ENCODE measurements at regions not wholly inside any gene's neighbourhood (a gene's known extent, or its start where the extent isn't known, plus 50 kb on each side); places are given as distances from the start of the nearest gene placed in this dataset.
A peak's percentile ranks its signal among the peaks of the same experiment; 100 is the strongest.
"Not testable (repeated sequence)": the region's sequence is repeated elsewhere in the genome, so short reads cannot be mapped to it uniquely, and the experiment has no call there.

DNA sequence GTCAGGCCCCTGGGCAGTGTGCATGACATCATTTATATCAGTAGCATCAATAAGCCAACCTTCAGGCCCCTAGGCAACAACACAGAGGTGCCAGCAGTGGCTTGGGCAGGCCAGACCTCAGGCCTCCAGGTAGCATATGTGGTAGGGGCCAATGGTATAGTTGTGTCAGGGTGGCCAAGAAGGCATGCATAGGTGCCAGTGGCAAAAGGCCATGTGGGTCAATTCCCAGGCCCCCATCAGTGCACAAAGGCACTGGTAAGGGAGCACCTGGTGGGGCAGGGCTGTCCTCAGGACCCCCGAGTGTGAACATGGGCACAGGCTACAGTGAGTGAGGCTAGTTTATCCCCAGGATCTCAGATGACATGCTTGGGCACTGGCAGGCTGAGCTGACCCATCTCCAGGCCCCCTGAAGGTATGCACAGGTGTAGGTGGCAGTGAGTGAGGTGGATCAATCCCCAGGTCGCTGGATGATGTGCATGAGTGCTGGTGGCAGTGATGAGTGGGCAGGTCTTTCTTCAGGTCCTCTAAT is 244.1 kb upstream of the ZNF385D start:
- DNase-seq, result no peak

DNA sequence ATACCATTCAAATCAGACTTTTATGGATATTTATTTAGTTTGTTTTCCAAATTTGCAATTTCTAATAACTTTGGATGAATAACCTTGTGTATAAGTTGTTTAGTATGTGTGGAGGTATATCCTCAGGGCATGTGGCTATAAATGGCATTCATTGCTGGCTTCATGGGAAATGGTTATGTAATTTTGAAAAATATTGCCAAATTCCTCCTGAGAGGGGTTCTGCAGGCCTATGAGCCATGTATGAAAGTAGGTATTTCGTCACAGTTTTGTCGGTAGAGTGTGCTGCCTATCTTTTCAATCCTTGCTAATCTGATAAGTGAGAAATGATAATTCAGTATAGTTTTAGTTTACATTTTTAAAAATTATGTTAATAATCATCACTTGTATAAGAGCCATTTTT is 256.4 kb upstream of the ZNF385D start:
- DNase-seq, result no peak

DNA sequence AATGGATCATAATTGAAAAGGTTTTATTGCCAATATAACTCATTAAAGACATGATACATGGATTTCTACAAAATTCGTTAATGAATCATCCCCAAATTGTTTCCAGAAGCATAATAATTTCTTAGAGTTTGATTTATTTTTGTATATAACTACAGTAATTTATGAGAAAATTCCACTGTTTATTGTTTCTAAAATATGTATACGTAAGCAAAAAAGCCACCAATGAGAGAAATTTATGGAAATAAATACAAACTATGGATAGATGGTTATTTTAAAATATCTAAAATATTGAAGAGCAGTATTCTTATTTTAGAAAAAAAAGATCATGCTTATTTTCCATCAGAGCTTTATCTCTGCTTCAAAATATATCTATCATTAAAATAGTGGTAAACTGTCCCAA is 260.0 kb upstream of the ZNF385D start:
- no peak for DNase-seq

DNA sequence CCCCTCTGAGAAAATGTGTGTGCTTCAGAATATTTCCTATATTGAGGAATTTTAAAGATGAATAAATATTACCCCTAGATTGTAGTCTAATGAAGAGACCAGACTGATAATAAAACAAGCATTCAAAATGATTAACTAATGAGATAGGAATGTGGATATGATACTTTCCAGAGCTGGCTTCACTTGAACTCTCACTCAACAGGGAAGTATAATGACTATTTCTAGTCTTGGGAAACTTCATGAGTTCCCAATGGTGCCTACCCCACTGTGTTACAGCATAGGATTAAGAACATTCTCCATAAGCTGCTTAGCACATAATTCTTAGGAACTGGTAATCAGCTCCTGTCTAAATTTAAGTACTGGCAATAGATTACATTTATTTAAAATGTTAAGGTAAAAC is 261.5 kb upstream of the ZNF385D start:
- DNase-seq, result no peak

DNA sequence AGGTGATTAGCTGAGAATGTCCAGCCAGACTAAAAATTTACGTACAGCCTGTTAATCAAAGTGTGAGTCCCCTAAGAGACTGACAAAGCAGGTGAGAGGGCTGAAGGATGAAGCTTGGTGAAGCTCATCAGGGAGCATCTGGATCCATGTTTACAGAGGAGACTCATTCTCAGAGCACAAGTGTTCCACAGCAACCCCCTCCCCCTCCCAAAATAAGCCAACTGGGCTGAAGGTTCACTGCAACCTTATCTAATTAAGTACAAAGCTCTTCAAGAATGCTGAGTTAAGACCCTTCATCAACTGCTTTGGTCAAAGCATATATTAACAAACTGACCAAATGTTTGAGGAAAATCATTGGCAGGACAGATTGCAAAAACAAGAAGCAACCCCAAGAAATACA is 262.6 kb upstream of the ZNF385D start:
- no peak for DNase-seq

DNA sequence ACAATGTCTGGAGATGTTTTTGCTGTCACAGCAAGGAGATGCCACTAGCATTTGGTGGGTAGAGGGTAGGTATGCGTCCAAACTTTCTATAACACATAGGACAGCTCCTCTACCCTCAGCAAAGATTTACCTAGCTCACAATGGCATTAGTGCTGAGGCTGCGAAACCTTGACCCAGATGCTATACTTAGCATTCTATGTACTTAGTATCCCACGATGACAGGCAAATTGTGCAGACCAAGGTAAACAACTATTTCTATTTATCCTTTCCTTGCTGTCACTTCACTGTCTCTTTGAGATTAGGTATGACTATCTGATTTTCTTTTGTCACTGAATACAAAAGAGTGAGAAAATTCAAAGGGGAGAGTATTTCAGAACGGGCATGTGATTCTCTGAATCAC is 265.2 kb upstream of the ZNF385D start:
- no peak for DNase-seq

DNA sequence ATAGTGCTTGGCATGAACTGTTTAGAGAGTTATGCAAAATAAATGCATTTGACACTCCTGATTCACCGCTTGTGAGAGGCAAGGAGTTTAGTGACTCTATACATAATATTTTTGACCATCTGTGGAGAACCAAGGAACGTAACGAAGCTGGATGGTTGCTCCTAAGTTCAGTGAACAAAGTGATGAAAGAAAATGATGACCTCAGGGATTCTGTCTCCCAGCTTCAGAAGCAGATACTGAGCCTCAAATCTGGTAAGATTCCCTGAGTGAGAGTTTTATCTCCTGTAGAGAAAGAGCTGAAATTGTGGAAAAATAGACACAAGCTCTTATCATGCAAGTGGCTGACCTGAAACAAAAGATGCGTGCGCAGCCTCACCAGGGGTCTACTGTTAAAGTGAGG is 273.6 kb upstream of the ZNF385D start:
- not testable (repeated sequence) for DNase-seq

DNA sequence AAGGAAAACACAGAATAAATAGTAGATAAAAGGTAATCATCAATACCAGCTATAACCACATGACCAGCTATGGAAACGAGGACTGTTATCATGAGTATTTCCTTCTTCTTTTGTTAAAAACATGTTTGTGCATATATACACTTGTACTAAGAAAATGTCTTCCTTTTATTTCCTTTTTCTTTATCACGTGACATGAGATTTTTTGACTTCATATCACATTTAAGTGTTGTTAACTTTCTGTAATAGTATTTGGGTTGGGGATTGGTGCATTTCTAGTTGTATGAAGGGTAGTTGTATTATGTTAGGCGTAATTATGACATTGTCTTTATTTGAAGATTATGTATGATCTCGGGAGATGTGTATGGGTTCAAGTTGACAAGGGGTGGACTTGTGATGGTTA is 278.5 kb upstream of the ZNF385D start:
- no peak for DNase-seq

DNA sequence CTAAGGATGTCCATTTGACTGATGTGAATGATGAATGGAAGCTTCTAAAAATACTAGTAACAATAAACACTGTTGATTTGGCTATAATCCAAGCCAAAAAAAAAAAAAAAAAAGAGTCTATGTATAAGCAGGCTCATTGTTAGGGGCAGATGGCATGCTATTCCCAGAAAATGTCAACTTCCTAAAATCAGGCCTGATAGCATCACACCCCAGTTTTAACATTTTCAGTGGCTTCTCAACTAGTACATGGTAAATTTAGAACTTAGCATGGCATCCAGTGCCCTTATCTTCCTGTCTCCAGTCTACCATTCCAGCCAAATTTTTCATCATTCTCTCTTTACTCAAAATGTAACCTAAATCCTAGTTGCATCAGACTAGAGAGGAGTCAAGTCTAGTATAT is 288.2 kb upstream of the ZNF385D start:
- DNase-seq, result no peak

DNA sequence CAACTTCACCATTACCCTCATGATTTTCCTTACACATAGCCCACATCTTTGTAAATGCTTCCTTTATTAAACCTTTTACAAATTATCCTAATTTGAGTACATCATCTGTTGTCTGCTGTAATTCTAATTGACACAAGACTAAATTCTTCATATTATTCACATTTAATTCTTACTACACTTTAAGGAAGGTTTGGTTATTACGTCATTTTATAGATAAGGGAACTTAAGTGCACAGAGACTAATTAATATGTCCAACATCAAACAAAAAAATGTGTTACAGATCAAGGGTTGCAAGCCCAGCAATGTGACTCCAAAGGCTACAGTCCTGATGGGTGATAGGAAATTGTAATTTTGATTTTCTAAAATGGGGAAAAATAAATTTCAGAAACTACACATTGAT is 289.1 kb upstream of the ZNF385D start:
- no peak for DNase-seq

DNA sequence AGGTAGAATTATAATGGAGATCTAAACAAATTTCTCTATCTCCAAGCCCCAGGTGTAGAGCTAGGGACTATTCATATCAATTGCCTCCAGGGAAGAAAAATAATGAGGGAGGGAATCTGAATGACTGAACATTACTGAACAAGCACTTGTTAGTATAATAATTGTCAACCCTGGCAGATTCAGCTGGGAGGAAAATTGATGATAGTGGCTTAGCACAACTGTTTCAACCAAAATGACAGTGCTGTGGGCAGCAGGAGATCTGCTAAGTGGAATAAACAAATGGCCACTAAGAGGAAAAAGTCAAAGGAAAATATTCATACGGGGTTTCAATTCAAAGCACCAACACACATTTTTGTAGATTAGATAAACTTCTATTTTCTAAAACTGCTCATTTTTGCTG is 294.9 kb upstream of the ZNF385D start:
- DNase-seq, result no peak

DNA sequence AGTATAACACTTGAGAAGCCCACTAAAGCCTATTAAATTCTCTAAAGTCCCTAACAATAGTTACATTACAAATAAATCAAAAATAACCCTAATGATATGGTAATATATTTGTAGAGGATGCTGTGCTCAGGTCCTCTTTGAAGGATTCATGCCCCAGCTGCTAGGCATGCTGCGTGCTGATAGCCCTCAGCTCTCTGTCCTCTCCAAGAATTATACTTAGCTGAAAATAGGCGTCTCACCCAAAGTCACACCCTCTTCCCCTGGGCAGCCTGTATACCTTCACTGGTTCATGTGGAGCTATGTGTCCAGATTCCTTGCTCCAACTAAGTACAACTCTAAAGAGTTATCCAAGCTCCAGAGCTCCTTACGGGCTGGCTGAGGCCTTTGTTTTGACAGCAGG is 312.5 kb upstream of the ZNF385D start:
- no peak for DNase-seq

DNA sequence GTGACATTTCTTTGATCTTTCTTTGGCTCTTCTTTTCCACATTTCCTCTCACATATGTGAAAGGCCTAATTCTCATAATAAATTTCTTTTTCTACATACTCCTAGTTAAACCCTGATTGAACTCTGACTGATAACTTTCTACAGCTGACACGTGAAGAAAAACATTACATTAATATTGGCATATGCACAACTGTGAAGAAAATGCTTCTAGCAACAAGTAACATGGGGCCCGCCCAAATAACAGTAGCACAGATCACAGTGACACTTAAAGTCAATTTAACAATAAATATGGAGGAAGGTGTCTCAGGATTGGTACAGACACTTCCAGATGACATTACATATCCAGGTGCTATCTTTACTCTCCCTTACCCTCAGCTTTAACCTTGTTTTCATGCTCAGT is 317.6 kb upstream of the ZNF385D start:
- no peak for DNase-seq

DNA sequence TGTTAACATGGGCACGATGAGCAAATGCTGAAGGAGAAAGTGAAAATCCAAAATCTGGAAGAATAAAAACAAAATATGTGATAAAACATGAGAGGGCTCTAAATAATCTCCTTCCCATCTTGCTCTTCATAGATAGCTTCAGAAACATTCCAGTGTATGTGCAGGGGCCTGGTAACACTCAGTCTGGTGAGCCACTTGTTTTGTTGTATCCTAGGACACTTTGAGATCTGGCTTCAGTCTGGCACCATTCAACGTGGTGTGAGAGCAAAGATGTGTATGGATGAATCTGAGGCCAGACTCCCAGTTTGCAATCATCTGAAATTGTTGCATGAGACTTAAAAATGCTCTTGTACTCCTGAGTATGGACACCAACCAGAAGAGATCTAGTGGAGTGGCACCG is 337.2 kb upstream of the ZNF385D start:
- DNase-seq, result no peak

DNA sequence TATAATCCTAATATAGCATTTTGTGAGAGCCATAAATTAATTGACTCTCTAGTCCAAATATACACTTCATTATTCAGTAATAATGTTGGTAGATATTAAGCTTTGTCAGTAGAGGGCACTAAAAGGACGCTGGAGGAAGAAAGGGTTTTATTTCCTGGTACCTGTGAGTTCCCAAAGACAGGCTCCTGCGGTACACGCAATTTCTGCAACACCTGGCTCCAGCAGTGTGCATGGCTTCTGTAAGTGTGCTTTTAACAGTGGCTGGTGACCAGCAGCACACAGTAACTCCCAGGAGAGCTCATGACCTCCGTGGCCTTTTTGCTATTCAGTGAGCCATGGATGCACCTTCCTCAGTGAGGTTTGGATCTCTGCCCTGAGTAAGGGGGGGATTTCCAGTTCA is 338.3 kb upstream of the ZNF385D start:
- DNase-seq, result peak; percentile 58

DNA sequence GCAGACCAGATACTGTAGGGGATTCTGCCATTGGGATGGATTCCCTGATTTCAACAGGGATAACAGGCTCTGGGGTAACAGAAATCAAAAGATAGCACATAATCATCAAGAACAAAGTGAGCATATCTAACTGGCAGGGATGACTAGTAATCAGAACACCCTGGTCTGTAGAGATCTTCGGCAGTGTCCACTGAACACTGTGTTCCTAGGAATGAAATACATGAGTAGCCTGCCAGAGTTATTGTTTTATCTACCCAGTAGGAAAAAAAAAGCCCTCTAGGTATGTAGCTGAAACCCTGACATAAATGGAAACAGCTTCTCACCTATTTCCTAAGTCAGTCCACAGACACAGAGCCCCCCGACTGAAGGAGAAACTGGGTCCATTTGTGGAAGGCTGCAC is 340.3 kb upstream of the ZNF385D start:
- DNase-seq, result no peak

DNA sequence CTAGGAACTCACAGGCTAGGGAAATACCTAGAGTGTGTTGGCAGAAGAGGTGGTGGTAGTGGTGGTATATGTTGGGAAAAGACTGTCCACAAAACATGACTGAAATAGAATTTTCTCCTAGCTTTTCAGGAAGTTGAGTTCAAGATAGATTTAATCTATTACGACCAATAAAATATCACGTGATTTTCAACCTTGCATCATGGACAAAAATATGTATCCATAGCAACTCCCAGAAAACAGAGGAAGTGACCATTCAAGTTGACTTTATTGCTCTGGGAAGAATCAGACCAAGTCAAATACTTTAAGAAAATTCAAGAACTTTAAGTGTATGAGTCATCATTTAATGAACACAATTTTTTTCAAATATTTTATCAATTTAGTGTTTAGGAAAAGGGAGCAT is 347.0 kb upstream of the ZNF385D start:
- no peak for DNase-seq

DNA sequence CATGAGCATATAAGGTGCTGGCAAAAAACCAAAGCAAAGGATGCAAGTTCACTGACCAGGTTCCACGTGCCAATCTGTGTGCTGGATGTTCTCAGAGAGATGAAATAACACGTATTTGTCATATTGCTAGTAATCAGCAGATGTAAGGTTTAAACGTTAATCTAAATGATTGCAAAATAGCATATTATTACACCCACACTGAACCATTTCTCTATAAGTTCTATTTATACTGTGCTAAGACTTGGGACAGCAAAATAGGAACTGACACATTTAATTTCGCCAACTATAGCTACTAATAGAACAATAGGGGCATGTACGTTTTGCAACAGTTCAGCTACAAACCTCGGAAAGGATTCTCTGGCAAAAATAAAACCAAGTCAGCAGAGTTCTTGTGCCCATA is 350.3 kb upstream of the ZNF385D start:
- DNase-seq, result no peak

DNA sequence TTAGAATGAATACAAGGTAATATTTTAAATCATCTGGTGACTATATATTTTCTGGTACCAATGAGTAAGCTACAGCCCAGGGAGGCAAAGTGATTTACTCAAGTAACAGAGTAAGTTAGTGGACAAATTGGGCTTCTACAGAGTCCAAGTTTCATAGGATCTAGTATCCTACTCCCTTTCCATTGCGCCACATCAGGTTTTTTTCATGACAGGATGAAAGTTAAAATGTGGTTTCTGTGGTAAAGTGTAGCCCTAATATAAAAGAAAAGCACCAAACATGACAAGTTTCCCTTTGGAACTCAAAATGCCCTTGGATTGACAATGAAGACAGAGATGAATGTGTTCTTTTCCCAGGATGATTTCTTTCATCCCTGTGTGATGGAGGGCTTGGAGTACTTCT is 350.8 kb upstream of the ZNF385D start:
- no peak for DNase-seq

DNA sequence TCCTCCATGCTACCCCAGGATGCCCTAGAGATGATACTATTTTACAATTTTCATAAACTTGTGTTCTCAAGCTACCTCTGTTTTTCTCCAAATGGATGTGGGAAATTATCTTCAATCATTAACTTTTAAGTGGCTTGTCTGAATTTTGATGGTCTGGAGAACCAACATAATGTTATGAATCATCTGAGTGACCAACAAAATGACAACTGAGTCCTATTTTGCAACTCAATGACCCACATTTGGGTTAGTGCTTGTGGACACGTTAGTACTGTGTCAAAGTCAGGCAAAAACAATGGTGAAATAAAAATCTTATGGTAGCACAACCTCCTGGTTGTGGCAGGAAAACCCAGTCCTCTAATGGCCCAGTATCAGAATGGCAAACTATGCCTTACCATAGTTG is 352.4 kb upstream of the ZNF385D start:
- DNase-seq, result no peak

DNA sequence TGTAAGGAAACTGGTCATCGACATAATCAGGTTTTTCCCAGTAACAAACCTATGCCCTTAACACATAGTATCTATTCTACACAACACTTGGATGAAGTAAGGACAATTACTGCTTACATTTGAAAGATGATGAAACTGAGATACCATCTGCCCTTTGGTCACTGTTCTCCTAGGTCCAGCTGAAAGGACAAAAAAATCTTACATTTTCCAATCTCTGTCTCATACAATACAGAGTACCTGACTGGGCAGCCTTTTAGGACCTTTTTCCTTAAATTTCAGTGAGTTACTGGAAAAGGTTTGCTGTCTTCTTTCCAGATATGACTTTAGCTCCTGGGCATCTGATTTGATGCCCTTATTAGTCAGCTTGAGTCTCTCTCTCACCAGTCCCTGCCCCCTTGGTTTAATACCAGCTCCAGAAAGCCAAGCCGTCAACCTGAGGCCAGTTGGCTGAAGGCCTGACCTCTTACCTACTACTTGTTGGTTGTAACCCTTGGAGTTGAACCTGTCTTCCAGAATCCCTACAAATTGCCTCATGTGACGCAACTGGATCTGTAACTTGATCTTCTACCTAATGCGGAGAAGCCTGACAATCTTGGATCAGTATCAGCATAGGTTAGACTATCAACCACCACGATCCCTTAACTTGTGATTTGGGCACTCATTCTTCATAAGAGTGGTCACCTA is 355.3 kb upstream of the ZNF385D start:
- no peak for DNase-seq

DNA sequence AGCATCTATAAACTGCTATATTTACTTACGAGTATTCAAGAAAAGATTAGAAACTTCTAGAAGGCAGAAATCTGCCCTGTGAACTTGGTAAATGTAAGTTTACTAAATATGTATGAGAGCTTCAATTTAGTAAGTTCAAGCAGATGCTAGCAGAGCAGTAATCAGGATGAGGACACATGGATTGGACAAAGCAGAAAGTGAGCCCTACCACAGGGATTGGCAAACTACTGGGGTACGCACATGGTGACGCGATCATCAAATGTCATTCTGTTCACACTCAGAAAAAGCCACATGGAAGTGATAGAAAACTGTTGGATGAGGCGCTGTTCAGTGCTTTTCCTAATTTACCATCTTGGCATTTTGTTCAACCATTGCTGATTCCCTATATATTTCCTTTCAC is 360.2 kb upstream of the ZNF385D start:
- no peak for DNase-seq

DNA sequence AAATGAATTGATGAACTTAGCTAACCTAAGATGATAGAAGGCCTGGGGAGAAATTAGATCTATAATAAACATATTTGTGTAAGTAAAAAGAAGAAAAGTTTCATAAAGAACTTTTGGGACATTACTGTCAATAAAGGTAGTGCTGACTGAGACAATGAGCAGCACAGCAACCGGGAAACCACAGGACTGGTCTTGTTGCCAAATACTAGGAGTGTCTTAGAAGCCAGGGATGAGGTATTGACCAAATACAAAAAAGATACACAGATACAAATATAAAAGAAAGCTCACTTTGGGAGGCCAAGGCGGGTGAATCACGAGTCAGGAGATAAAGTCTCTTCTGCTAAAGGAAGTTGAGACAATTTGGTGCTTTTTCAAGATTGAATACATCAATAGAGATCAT is 362.4 kb upstream of the ZNF385D start:
- DNase-seq, result no peak

DNA sequence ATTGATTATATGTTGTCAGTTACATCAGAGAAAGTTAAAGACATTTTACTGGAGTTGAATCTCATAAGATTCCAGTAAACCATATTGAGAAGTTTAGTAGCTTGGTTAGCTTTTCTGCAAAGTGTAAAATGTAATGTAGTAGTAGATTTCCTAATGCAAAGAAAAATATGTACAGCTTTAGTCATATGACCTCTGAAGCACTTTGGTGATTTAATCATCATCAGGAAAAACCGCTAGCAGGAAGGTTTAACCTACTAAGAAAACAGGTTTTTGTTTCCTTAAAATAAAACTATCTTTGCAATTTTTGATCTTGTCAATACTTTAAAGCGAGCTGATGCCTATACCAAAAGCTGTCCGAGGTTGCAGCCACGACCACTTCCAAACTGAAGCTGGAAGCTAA is 364.6 kb upstream of the ZNF385D start:
- no peak for DNase-seq

DNA sequence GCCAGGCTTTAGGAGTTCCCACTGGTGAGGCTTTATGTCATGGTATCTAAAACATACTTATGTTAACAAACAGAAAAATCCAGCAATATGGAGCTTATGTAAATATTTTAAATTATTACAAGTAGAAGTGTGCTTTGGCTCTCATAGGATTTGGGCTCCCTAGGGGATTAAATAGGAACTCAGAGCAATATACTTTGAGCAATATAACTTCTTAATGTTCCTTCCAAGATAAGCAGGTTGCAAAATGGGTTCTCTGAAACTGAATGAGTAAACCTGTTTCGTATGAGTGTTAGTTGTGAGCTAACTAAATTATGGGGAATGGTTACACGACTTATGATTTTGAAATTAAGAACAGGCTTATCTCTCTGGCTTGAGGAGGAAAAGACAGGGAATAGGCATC is 366.1 kb upstream of the ZNF385D start:
- no peak for DNase-seq

Data from islet precursor cell (in vitro differentiated cells).